ENCODE measurements at regions not wholly inside any gene's neighbourhood (a gene's known extent, or its start where the extent isn't known, plus 50 kb on each side); places are given as distances from the start of the nearest gene placed in this dataset.

GRCh38 chr16:5422643-5423496 lies 325.3 kb upstream of the EEF2KMT start:
- Mint-ChIP-seq H3K4me3 (no peak overlapping the region), H3K36me3 (ENCODE audit: low read depth) (no peaks in the 10 kb centered on the region), H3K27ac (ENCODE audit: unreplicated experiment) (no peak overlapping the region), H3K9me3 (no peaks in the 10 kb centered on the region), H3K27me3 (ENCODE audit: low read depth) (peaks cover 7% of the 10 kb centered on the region), H3K4me1 (no peaks in the 10 kb centered on the region)
- no peak for DNase-seq (ENCODE audit: low read depth, low spot score)
- no peak for TF ChIP-seq CTCF (conservative IDR thresholded peaks at IDR 0.05)

GRCh38 chr16:5422047-5422446 lies 324.5 kb upstream of the EEF2KMT start:
- Mint-ChIP-seq H3K27ac (ENCODE audit: unreplicated experiment) (no peak overlapping the region), H3K27me3 (ENCODE audit: low read depth) (peaks cover 7% of the 10 kb centered on the region), H3K4me1 (no peaks in the 10 kb centered on the region), H3K4me3 (no peak overlapping the region), H3K9me3 (no peaks in the 10 kb centered on the region), H3K36me3 (ENCODE audit: low read depth) (no peaks in the 10 kb centered on the region)
- DNase-seq (ENCODE audit: low read depth, low spot score): no peak
- TF ChIP-seq CTCF (conservative IDR thresholded peaks at IDR 0.05): no peak

- Mint-ChIP-seq H3K4me3 (no peak overlapping the region), H3K27ac (ENCODE audit: unreplicated experiment) (peak overlapping the region; percentile 46), H3K36me3 (ENCODE audit: low read depth) (no peaks in the 10 kb centered on the region), H3K9me3 (no peaks in the 10 kb centered on the region), H3K27me3 (ENCODE audit: low read depth) (peaks cover 37% of the 10 kb centered on the region), H3K4me1 (no peaks in the 10 kb centered on the region)
- no peak for DNase-seq (ENCODE audit: low read depth, low spot score)
- no peak for TF ChIP-seq CTCF (conservative IDR thresholded peaks at IDR 0.05)
These were observed 318.4 kb upstream of the EEF2KMT start for GRCh38 chr16:5416013-5416412.

DNA sequence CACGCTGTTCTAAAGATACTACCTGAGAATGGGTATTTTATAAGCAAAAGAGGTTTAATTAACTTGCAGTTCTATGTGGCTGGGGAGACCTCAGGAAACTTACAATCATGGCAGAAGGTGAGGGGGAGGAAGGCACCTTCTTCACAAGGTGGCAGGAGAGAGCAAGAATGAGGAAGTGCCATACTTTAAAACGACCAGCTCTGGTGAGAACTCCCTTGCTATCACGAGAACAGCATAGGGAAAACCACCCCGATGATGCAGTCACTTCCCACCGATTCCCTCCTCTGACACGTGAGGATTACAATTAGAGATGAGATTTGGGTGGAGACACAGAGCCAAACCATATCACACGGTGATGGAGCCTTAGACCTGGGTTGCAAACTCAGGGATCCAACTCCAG lies 317.5 kb upstream of the EEF2KMT start:
- Mint-ChIP-seq H3K4me1 (no peaks in the 10 kb centered on the region), H3K27ac (ENCODE audit: unreplicated experiment) (no peak overlapping the region), H3K36me3 (ENCODE audit: low read depth) (no peaks in the 10 kb centered on the region), H3K27me3 (ENCODE audit: low read depth) (peaks cover 42% of the 10 kb centered on the region), H3K4me3 (no peak overlapping the region), H3K9me3 (no peaks in the 10 kb centered on the region)
- TF ChIP-seq CTCF (conservative IDR thresholded peaks at IDR 0.05): peak; percentile 24
- DNase-seq (ENCODE audit: low read depth, low spot score): no peak

- H3K9me3 Mint-ChIP-seq: no peaks in the 10 kb centered on the region
- H3K4me3 Mint-ChIP-seq: no peak overlapping the region
- no peak for DNase-seq (ENCODE audit: low read depth, low spot score)
- no peaks in the 10 kb centered on the region for H3K36me3 Mint-ChIP-seq (ENCODE audit: low read depth)
- H3K4me1 Mint-ChIP-seq: no peaks in the 10 kb centered on the region
- H3K27me3 Mint-ChIP-seq (ENCODE audit: low read depth): peaks cover 42% of the 10 kb centered on the region
- H3K27ac Mint-ChIP-seq (ENCODE audit: unreplicated experiment): no peak overlapping the region
- TF ChIP-seq CTCF (conservative IDR thresholded peaks at IDR 0.05): no peak
These were observed 315.1 kb upstream of the EEF2KMT start for GRCh38 chr16:5412731-5413130.
